ENCODE measurements at regions not wholly inside any gene's neighbourhood (a gene's known extent, or its start where the extent isn't known, plus 50 kb on each side); places are given as distances from the start of the nearest gene placed in this dataset.

DNA sequence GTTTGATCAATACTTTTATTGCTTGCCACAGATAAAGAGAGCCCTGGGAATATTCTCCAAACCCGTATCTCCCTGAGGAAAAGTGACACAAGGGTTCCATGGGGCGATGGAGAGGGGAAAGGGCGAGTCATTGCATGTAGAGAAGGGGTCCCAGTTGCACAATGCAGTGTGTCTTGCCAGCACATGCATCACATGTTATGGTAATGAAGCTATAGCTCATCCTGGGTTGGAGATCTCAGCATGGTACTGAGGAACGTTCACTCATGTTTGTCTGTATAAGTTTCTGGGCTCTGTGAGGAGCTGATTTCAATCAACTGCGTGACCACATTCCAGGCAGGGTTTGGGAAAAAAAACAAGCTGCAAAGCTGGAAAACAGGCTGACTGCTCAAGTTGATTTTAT is 220.7 kb upstream of the MC4R start:
- no peaks in the 10 kb centered on the region for H3K4me1 ChIP-seq (ENCODE audit: control insufficient read depth in 1 of 2, insufficient read depth in 2 of 2, low read length in 2 of 2)
- H3K27me3 ChIP-seq (ENCODE audit: control insufficient read depth in 1 of 2, insufficient read depth in 2 of 2, low read length in 2 of 2) = no peaks in the 10 kb centered on the region
- H3K9ac ChIP-seq (ENCODE audit: low read depth in 1 of 2, low read length in 2 of 2) = no peak overlapping the region
- no peak overlapping the region for H3K4me3 ChIP-seq (ENCODE audit: low read depth in 1 of 2, low read length in 2 of 2)
- H3K36me3 ChIP-seq (ENCODE audit: control insufficient read depth in 1 of 2, insufficient read depth in 2 of 2, low read length in 2 of 2) = no peaks in the 10 kb centered on the region
- H3K27ac ChIP-seq (ENCODE audit: low read depth, low read length) = no peak overlapping the region
- H3K9me3 ChIP-seq (ENCODE audit: control insufficient read depth in 1 of 2, low read length in 2 of 2) = no peaks in the 10 kb centered on the region

DNA sequence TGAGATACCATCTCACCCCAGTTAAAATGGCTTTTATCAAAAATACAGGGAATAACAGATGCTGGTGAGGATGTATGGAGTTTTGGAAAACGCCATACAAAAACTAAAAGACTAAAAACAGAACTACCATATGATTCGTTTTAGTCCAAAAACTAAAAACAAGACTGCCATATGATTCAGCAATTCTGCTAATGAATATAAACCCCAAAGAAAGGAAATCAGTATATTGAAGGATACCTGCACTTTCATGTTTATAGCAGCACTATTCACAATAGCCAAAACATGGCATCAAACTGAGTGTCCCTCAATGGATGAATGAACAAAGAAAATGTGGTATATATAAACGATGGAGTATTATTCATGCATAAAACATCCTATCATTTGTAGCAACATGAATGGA is 224.4 kb upstream of the MC4R start:
- Histone ChIP-seq H3K27me3 (ENCODE audit: control insufficient read depth in 1 of 2, insufficient read depth in 2 of 2, low read length in 2 of 2) (no peaks in the 10 kb centered on the region), H3K9ac (ENCODE audit: low read depth in 1 of 2, low read length in 2 of 2) (no peak overlapping the region), H3K9me3 (ENCODE audit: control insufficient read depth in 1 of 2, low read length in 2 of 2) (no peaks in the 10 kb centered on the region), H3K27ac (ENCODE audit: low read depth, low read length) (no peak overlapping the region), H3K4me3 (ENCODE audit: low read depth in 1 of 2, low read length in 2 of 2) (no peak overlapping the region), H3K4me1 (ENCODE audit: control insufficient read depth in 1 of 2, insufficient read depth in 2 of 2, low read length in 2 of 2) (no peaks in the 10 kb centered on the region), H3K36me3 (ENCODE audit: control insufficient read depth in 1 of 2, insufficient read depth in 2 of 2, low read length in 2 of 2) (no peaks in the 10 kb centered on the region)

DNA sequence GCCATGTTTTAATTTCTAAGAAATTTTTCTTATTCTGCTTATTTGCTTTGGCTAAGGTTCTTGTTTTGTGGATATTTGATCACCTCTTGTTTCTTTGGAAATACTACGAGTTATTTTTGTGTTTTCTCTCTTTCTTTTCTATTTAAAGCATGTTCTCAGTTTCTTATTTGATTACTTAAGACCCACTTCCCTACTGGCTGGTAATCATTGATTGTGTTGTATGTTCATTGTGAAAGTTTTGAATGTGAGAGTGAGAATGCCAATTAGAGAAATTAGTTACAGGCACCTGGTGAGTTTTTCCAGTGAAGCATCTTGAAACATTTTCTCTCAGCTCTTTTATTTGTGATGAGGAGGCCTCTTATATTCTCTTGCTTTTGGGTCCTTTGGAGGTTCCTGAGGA is 226.7 kb upstream of the MC4R start:
- no peaks in the 10 kb centered on the region for H3K4me1 ChIP-seq (ENCODE audit: control insufficient read depth in 1 of 2, insufficient read depth in 2 of 2, low read length in 2 of 2)
- H3K27me3 ChIP-seq (ENCODE audit: control insufficient read depth in 1 of 2, insufficient read depth in 2 of 2, low read length in 2 of 2) = no peaks in the 10 kb centered on the region
- H3K27ac ChIP-seq (ENCODE audit: low read depth, low read length) = no peak overlapping the region
- no peak overlapping the region for H3K9ac ChIP-seq (ENCODE audit: low read depth in 1 of 2, low read length in 2 of 2)
- no peak overlapping the region for H3K4me3 ChIP-seq (ENCODE audit: low read depth in 1 of 2, low read length in 2 of 2)
- no peaks in the 10 kb centered on the region for H3K9me3 ChIP-seq (ENCODE audit: control insufficient read depth in 1 of 2, low read length in 2 of 2)
- no peaks in the 10 kb centered on the region for H3K36me3 ChIP-seq (ENCODE audit: control insufficient read depth in 1 of 2, insufficient read depth in 2 of 2, low read length in 2 of 2)

DNA sequence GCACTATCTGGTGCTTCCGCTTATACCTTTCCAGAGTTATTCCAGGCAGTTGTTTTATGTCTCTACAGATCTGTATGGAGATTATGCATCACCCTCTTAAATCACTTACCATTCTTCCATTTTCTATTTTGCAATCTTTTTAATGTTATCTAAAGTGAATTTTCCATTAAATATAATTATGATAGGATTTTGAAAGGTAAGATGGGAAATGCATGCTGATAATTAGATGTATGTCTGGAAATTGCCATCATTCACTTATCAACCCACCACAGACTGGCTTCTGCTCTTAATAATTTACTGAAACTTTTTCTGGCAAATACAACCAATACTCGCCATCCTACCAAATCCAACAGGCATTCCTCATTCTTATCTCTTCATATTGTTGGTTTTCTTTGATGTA is 227.4 kb upstream of the MC4R start:
- Histone ChIP-seq H3K4me3 (ENCODE audit: low read depth in 1 of 2, low read length in 2 of 2) (no peak overlapping the region), H3K36me3 (ENCODE audit: control insufficient read depth in 1 of 2, insufficient read depth in 2 of 2, low read length in 2 of 2) (no peaks in the 10 kb centered on the region), H3K4me1 (ENCODE audit: control insufficient read depth in 1 of 2, insufficient read depth in 2 of 2, low read length in 2 of 2) (no peaks in the 10 kb centered on the region), H3K27ac (ENCODE audit: low read depth, low read length) (no peak overlapping the region), H3K9ac (ENCODE audit: low read depth in 1 of 2, low read length in 2 of 2) (no peak overlapping the region), H3K27me3 (ENCODE audit: control insufficient read depth in 1 of 2, insufficient read depth in 2 of 2, low read length in 2 of 2) (no peaks in the 10 kb centered on the region), H3K9me3 (ENCODE audit: control insufficient read depth in 1 of 2, low read length in 2 of 2) (no peaks in the 10 kb centered on the region)

GRCh38 chr18:60601249-60601648 is 228.7 kb upstream of the MC4R start:
- Histone ChIP-seq H3K27ac (ENCODE audit: low read depth, low read length) (no peak overlapping the region), H3K4me3 (ENCODE audit: low read depth in 1 of 2, low read length in 2 of 2) (no peak overlapping the region), H3K27me3 (ENCODE audit: control insufficient read depth in 1 of 2, insufficient read depth in 2 of 2, low read length in 2 of 2) (no peaks in the 10 kb centered on the region), H3K36me3 (ENCODE audit: control insufficient read depth in 1 of 2, insufficient read depth in 2 of 2, low read length in 2 of 2) (no peaks in the 10 kb centered on the region), H3K9ac (ENCODE audit: low read depth in 1 of 2, low read length in 2 of 2) (no peak overlapping the region), H3K9me3 (ENCODE audit: control insufficient read depth in 1 of 2, low read length in 2 of 2) (no peaks in the 10 kb centered on the region), H3K4me1 (ENCODE audit: control insufficient read depth in 1 of 2, insufficient read depth in 2 of 2, low read length in 2 of 2) (no peaks in the 10 kb centered on the region)

DNA sequence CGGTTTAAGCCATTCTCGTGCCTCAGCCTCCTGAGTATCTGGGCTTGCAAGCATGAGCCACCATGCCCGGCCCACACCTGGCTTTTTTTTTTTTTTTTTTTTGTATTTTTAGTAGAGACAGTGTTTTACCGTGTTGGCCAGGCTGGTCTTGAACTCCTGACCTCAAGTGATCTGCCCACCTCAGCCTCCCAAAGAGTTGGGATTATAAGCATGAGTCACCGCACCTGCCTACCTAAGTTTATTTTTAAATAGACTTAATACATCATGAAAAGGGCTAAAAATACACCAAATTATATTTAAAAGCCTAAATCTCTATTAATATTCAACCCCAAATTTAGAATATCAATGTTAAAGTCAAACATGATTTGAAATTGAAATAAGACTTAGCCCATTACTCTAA is 250.8 kb upstream of the MC4R start:
- no peaks in the 10 kb centered on the region for H3K27me3 ChIP-seq (ENCODE audit: control insufficient read depth in 1 of 2, insufficient read depth in 2 of 2, low read length in 2 of 2)
- no peaks in the 10 kb centered on the region for H3K4me1 ChIP-seq (ENCODE audit: control insufficient read depth in 1 of 2, insufficient read depth in 2 of 2, low read length in 2 of 2)

GRCh38 chr18:60624207-60624606 is 251.6 kb upstream of the MC4R start:
- no peak overlapping the region for H3K9ac ChIP-seq (ENCODE audit: low read depth in 1 of 2, low read length in 2 of 2)
- no peaks in the 10 kb centered on the region for H3K4me1 ChIP-seq (ENCODE audit: control insufficient read depth in 1 of 2, insufficient read depth in 2 of 2, low read length in 2 of 2)
- no peak overlapping the region for H3K27ac ChIP-seq (ENCODE audit: low read depth, low read length)
- no peaks in the 10 kb centered on the region for H3K36me3 ChIP-seq (ENCODE audit: control insufficient read depth in 1 of 2, insufficient read depth in 2 of 2, low read length in 2 of 2)
- no peak overlapping the region for H3K4me3 ChIP-seq (ENCODE audit: low read depth in 1 of 2, low read length in 2 of 2)
- no peaks in the 10 kb centered on the region for H3K9me3 ChIP-seq (ENCODE audit: control insufficient read depth in 1 of 2, low read length in 2 of 2)
- no peaks in the 10 kb centered on the region for H3K27me3 ChIP-seq (ENCODE audit: control insufficient read depth in 1 of 2, insufficient read depth in 2 of 2, low read length in 2 of 2)

More for the DNA sequence above, 250.8 kb upstream of the MC4R start:
- no peaks in the 10 kb centered on the region for H3K9me3 ChIP-seq (ENCODE audit: control insufficient read depth in 1 of 2, low read length in 2 of 2)
- H3K27ac ChIP-seq (ENCODE audit: low read depth, low read length) = no peak overlapping the region
- H3K36me3 ChIP-seq (ENCODE audit: control insufficient read depth in 1 of 2, insufficient read depth in 2 of 2, low read length in 2 of 2) = no peaks in the 10 kb centered on the region
- no peak overlapping the region for H3K4me3 ChIP-seq (ENCODE audit: low read depth in 1 of 2, low read length in 2 of 2)
- H3K9ac ChIP-seq (ENCODE audit: low read depth in 1 of 2, low read length in 2 of 2) = no peak overlapping the region

GRCh38 chr18:60639836-60640235 is 267.3 kb upstream of the MC4R start:
- Histone ChIP-seq H3K9ac (ENCODE audit: low read depth in 1 of 2, low read length in 2 of 2) (no peak overlapping the region), H3K9me3 (ENCODE audit: control insufficient read depth in 1 of 2, low read length in 2 of 2) (peaks cover 0 to 2% of the 10 kb centered on the region in 2 donors), H3K27me3 (ENCODE audit: control insufficient read depth in 1 of 2, insufficient read depth in 2 of 2, low read length in 2 of 2) (no peaks in the 10 kb centered on the region)

GRCh38 chr18:60643009-60643408 is 270.4 kb upstream of the MC4R start:
- Histone ChIP-seq H3K4me1 (ENCODE audit: control insufficient read depth in 1 of 2, insufficient read depth in 2 of 2, low read length in 2 of 2) (no peaks in the 10 kb centered on the region), H3K36me3 (ENCODE audit: control insufficient read depth in 1 of 2, insufficient read depth in 2 of 2, low read length in 2 of 2) (no peaks in the 10 kb centered on the region)

More at GRCh38 chr18:60639836-60640235, 267.3 kb upstream of the MC4R start:
- Histone ChIP-seq H3K36me3 (ENCODE audit: control insufficient read depth in 1 of 2, insufficient read depth in 2 of 2, low read length in 2 of 2) (no peaks in the 10 kb centered on the region), H3K4me1 (ENCODE audit: control insufficient read depth in 1 of 2, insufficient read depth in 2 of 2, low read length in 2 of 2) (no peaks in the 10 kb centered on the region), H3K4me3 (ENCODE audit: low read depth in 1 of 2, low read length in 2 of 2) (no peak overlapping the region), H3K27ac (ENCODE audit: low read depth, low read length) (no peak overlapping the region)

GRCh38 chr18:60646725-60647124 is 274.1 kb upstream of the MC4R start:
- Histone ChIP-seq H3K4me3 (ENCODE audit: low read depth in 1 of 2, low read length in 2 of 2) (no peak overlapping the region), H3K27me3 (ENCODE audit: control insufficient read depth in 1 of 2, insufficient read depth in 2 of 2, low read length in 2 of 2) (no peaks in the 10 kb centered on the region), H3K4me1 (ENCODE audit: control insufficient read depth in 1 of 2, insufficient read depth in 2 of 2, low read length in 2 of 2) (no peaks in the 10 kb centered on the region), H3K9me3 (ENCODE audit: control insufficient read depth in 1 of 2, low read length in 2 of 2) (no peaks in the 10 kb centered on the region), H3K9ac (ENCODE audit: low read depth in 1 of 2, low read length in 2 of 2) (no peak overlapping the region), H3K36me3 (ENCODE audit: control insufficient read depth in 1 of 2, insufficient read depth in 2 of 2, low read length in 2 of 2) (no peaks in the 10 kb centered on the region), H3K27ac (ENCODE audit: low read depth, low read length) (no peak overlapping the region)

More at GRCh38 chr18:60643009-60643408, 270.4 kb upstream of the MC4R start:
- Histone ChIP-seq H3K9ac (ENCODE audit: low read depth in 1 of 2, low read length in 2 of 2) (no peak overlapping the region), H3K9me3 (ENCODE audit: control insufficient read depth in 1 of 2, low read length in 2 of 2) (no peaks in the 10 kb centered on the region), H3K27ac (ENCODE audit: low read depth, low read length) (no peak overlapping the region), H3K4me3 (ENCODE audit: low read depth in 1 of 2, low read length in 2 of 2) (no peak overlapping the region), H3K27me3 (ENCODE audit: control insufficient read depth in 1 of 2, insufficient read depth in 2 of 2, low read length in 2 of 2) (no peaks in the 10 kb centered on the region)

GRCh38 chr18:60649107-60649506 is 276.5 kb upstream of the MC4R start:
- H3K27ac ChIP-seq (ENCODE audit: low read depth, low read length) = no peak overlapping the region
- H3K4me3 ChIP-seq (ENCODE audit: low read depth in 1 of 2, low read length in 2 of 2) = no peak overlapping the region
- no peaks in the 10 kb centered on the region for H3K27me3 ChIP-seq (ENCODE audit: control insufficient read depth in 1 of 2, insufficient read depth in 2 of 2, low read length in 2 of 2)
- H3K9ac ChIP-seq (ENCODE audit: low read depth in 1 of 2, low read length in 2 of 2) = no peak overlapping the region
- no peaks in the 10 kb centered on the region for H3K9me3 ChIP-seq (ENCODE audit: control insufficient read depth in 1 of 2, low read length in 2 of 2)
- no peaks in the 10 kb centered on the region for H3K4me1 ChIP-seq (ENCODE audit: control insufficient read depth in 1 of 2, insufficient read depth in 2 of 2, low read length in 2 of 2)
- no peaks in the 10 kb centered on the region for H3K36me3 ChIP-seq (ENCODE audit: control insufficient read depth in 1 of 2, insufficient read depth in 2 of 2, low read length in 2 of 2)
